T-cell (primary cell): ENCODE measurements at regions not wholly inside any gene's neighbourhood (a gene's known extent, or its start where the extent isn't known, plus 50 kb on each side); places are given as distances from the start of the nearest gene placed in this dataset.

Source experiments
- ATAC-seq, 4 experiments: fragments of 200-7000 bp in 3 of 4; fragments of 150-1000 bp in 1 of 4; cut with Tn5 transposase; replicated peaks in 1 of 4; 1 replicate in 3 of 4; 2 replicates in 1 of 4; pipeline ENCODE4 v1.10.0; 2021; ENCODE audit warnings: moderate library complexity in 3 of 4, mild to moderate bottlenecking in 2 of 4, moderate number of reproducible peaks in 1 of 4
- CTCF ChIA-PET, 2 donors: fragments of 300-600 bp; sonication (Branson Sonifier 250); formaldehyde crosslinking; loops; one replicate each; lab custom pipeline; 2022; ENCODE audit warnings: antibody characterized with exemption in 2 of 2; lab: Charles Lee
- POLR2A ChIA-PET, 2 donors: fragments of 300-600 bp; sonication (Branson Sonifier 250); formaldehyde crosslinking; loops; one replicate each; lab custom pipeline; 2022; ENCODE audit warnings: antibody characterized with exemption in 2 of 2; lab: Charles Lee
- DNase-seq, 35 experiments: peaks; one replicate each; pipeline versions ENCODE4 v3.0.0 to v3.0.0-alpha.2; 2013 to 2023
- H3K27ac ChIP-seq: one replicate; pipeline ENCODE4 v1.5.1; 2013; ENCODE audit warnings: low read length
- H3K27me3 ChIP-seq, 2 experiments: replicated peaks in 1 of 2; 1 replicate in 1 of 2; 2 replicates in 1 of 2; pipeline versions ENCODE4 v1.6.1 to v1.7.0; 2013; ENCODE audit warnings: low read length in 1 of 2, mixed read lengths in 1 of 2; ENCODE audit not compliant: control insufficient read depth in 2 of 2, insufficient read depth in 2 of 2; ENCODE audit errors: extremely low read depth in 1 of 2
- H3K36me3 ChIP-seq, 2 donors: 1 replicate in 1 of 2; 2 replicates in 1 of 2; pipeline versions ENCODE4 v1.6.1 to v1.7.0; 2013; ENCODE audit warnings: low read length in 1 of 2; ENCODE audit not compliant: control insufficient read depth in 2 of 2, insufficient read depth in 1 of 2; ENCODE audit errors: extremely low read depth in 1 of 2
- H3K4me1 ChIP-seq, 2 experiments: 1 replicate in 1 of 2; 2 replicates in 1 of 2; pipeline versions ENCODE4 v1.6.1 to v1.7.0; 2013; ENCODE audit warnings: low read length in 2 of 2, mixed read lengths in 1 of 2; ENCODE audit not compliant: insufficient read depth in 2 of 2, control insufficient read depth in 1 of 2; ENCODE audit errors: extremely low read depth in 1 of 2
- H3K4me3 ChIP-seq, 2 donors: 1 replicate in 1 of 2; 2 replicates in 1 of 2; pipeline versions ENCODE4 v1.5.1 to v1.7.0; 2013; ENCODE audit warnings: mild to moderate bottlenecking in 2 of 2, low read length in 1 of 2, moderate library complexity in 1 of 2; ENCODE audit not compliant: control insufficient read depth in 1 of 2; ENCODE audit errors: extremely low read depth in 1 of 2
- H3K9me3 ChIP-seq: 2 replicates; pipeline ENCODE4 v1.7.0; 2013
- H3K27ac Mint-ChIP-seq, 2 donors: one replicate each; pipeline ENCODE4 v1.8.0; 2020 to 2021; ENCODE audit warnings: mild to moderate bottlenecking in 2 of 2, mixed read lengths in 2 of 2
- H3K27me3 Mint-ChIP-seq, 2 donors: one replicate each; pipeline ENCODE4 v1.8.0; 2021 to 2022; ENCODE audit warnings: mixed read lengths in 2 of 2
- H3K36me3 Mint-ChIP-seq: one replicate; pipeline ENCODE4 v1.8.0; 2021; ENCODE audit warnings: mixed read lengths
- H3K4me1 Mint-ChIP-seq, 3 donors: one replicate each; pipeline ENCODE4 v1.8.0; 2020 to 2022; ENCODE audit warnings: mixed read lengths in 3 of 3, mild to moderate bottlenecking in 1 of 3
- H3K4me3 Mint-ChIP-seq, 3 donors: one replicate each; pipeline ENCODE4 v1.8.0; 2020 to 2022; ENCODE audit warnings: mild to moderate bottlenecking in 3 of 3, mixed read lengths in 3 of 3, moderate library complexity in 3 of 3
- H3K9me3 Mint-ChIP-seq, 3 donors: one replicate each; pipeline ENCODE4 v1.8.0; 2020 to 2022; ENCODE audit warnings: mixed read lengths in 3 of 3
- WGBS: methylation state at CpG from one replicate; pipeline ENCODE4 v1.1.5; 2013; ENCODE audit warnings: missing lambda C conversion rate; ENCODE audit not compliant: insufficient coverage; 5-methylcytosine and 5-hydroxymethylcytosine counted together

- Mint-ChIP-seq H3K4me3 (no peak overlapping the region), H3K4me1 (no peaks in the 10 kb centered on the region), H3K9me3 (peaks cover 0 to 4% (median 0%) of the 10 kb centered on the region in 3 donors), H3K36me3 (no peaks in the 10 kb centered on the region), H3K27ac (no peak overlapping the region), H3K27me3 (peaks cover 3 to 17% of the 10 kb centered on the region in 2 donors)
- Histone ChIP-seq H3K4me1 (no peaks in the 10 kb centered on the region), H3K27ac (no peak overlapping the region), H3K27me3 (peaks cover 0 to 3% of the 10 kb centered on the region in 2 experiments), H3K9me3 (no peaks in the 10 kb centered on the region), H3K36me3 (no peaks in the 10 kb centered on the region), H3K4me3 (no peak overlapping the region)
- ChIA-PET CTCF (no interaction called here), POLR2A (no interaction called here)
- 100% methylated on average over 3 of the region's 7 CpGs for WGBS
- no peak for ATAC-seq
- DNase-seq, result no peak
These were observed 398.9 kb upstream of the PLXNA2 start for GRCh38 chr1:208643005-208643597.

- Mint-ChIP-seq H3K9me3 (peaks cover 0 to 4% (median 0%) of the 10 kb centered on the region in 3 donors), H3K4me3 (no peak overlapping the region), H3K4me1 (no peaks in the 10 kb centered on the region), H3K27ac (no peak overlapping the region), H3K27me3 (peaks cover 5 to 30% of the 10 kb centered on the region in 2 donors), H3K36me3 (no peaks in the 10 kb centered on the region)
- H3K4me1 ChIP-seq, result no peaks in the 10 kb centered on the region
- WGBS, result no CpG with 5 or more reads among the region's 2 CpGs
- no peak overlapping the region for H3K4me3 ChIP-seq
- DNase-seq, result no peak
- H3K36me3 ChIP-seq, result no peaks in the 10 kb centered on the region
- peaks cover 2 to 3% of the 10 kb centered on the region in 2 experiments for H3K27me3 ChIP-seq
- ATAC-seq, result no peak
- ChIA-PET CTCF (no interaction called here), POLR2A (no interaction called here)
- H3K9me3 ChIP-seq, result no peaks in the 10 kb centered on the region
- no peak overlapping the region for H3K27ac ChIP-seq
These were observed 400.4 kb upstream of the PLXNA2 start for GRCh38 chr1:208644401-208645160.

GRCh38 chr1:208646431-208646830 lies 402.2 kb upstream of the PLXNA2 start:
- ChIA-PET POLR2A (no interaction called here), CTCF (no interaction called here)
- no peaks in the 10 kb centered on the region for H3K36me3 ChIP-seq
- H3K36me3 Mint-ChIP-seq, result no peaks in the 10 kb centered on the region
- H3K9me3 Mint-ChIP-seq, result peaks cover 0 to 4% (median 0%) of the 10 kb centered on the region in 3 donors
- H3K4me1 ChIP-seq, result no peaks in the 10 kb centered on the region
- no peak overlapping the region for H3K4me3 Mint-ChIP-seq
- WGBS, result 72% methylated on average over 1 of the region's 2 CpGs
- no peaks in the 10 kb centered on the region for H3K9me3 ChIP-seq
- ATAC-seq (no peak), DNase-seq (no peak)
- no peak overlapping the region for H3K27ac ChIP-seq
- peaks cover 2 to 3% of the 10 kb centered on the region in 2 experiments for H3K27me3 ChIP-seq
- peaks cover 4 to 23% of the 10 kb centered on the region in 2 donors for H3K27me3 Mint-ChIP-seq
- no peak overlapping the region for H3K4me3 ChIP-seq
- no peak overlapping the region for H3K27ac Mint-ChIP-seq
- no peaks in the 10 kb centered on the region for H3K4me1 Mint-ChIP-seq

DNA sequence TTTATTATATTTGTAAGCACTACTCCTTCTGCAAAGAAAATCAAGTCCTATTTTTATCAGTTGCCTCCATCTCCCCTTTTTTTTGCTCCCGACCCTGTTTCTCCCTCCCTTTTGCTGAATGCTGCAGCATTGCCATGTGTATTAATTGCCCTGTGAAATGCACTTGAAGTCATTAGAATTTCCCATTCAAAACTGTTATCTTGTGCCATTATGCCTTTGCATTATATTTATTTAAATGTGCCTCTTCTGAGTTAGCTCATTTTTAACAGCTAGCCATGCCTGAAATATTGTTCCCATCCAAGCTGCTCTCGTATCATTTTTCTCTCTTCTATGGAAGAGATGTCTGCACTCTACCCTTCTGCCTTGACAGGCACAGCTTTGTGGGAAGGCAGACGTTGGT lies 404.0 kb upstream of the PLXNA2 start:
- DNase-seq (no peak), ATAC-seq (no peak)
- Histone ChIP-seq H3K27ac (no peak overlapping the region), H3K27me3 (peaks cover 3 to 4% of the 10 kb centered on the region in 2 experiments), H3K4me1 (no peaks in the 10 kb centered on the region), H3K36me3 (no peaks in the 10 kb centered on the region), H3K9me3 (no peaks in the 10 kb centered on the region), H3K4me3 (no peak overlapping the region)
- H3K4me1 Mint-ChIP-seq, result no peaks in the 10 kb centered on the region
- POLR2A ChIA-PET, result no interaction called here
- no peak overlapping the region for H3K4me3 Mint-ChIP-seq
- H3K27me3 Mint-ChIP-seq, result peaks cover 5 to 28% of the 10 kb centered on the region in 2 donors
- H3K36me3 Mint-ChIP-seq, result no peaks in the 10 kb centered on the region
- H3K9me3 Mint-ChIP-seq, result peaks cover 0 to 4% (median 0%) of the 10 kb centered on the region in 3 donors
- CTCF ChIA-PET, result interaction anchor here in 1 of 2 donors (0.7 kb wide), 1 partner anchor 18 kb away, joined by 3 read pairs; no protein-coding TSS in a partner anchor
- 83% methylated on average over 1 of the region's 3 CpGs for WGBS
- no peak overlapping the region for H3K27ac Mint-ChIP-seq

GRCh38 chr1:208652296-208653160 lies 408.3 kb upstream of the PLXNA2 start:
- no peaks in the 10 kb centered on the region for H3K36me3 ChIP-seq
- Mint-ChIP-seq H3K4me1 (no peaks in the 10 kb centered on the region), H3K36me3 (no peaks in the 10 kb centered on the region), H3K27ac (no peak overlapping the region), H3K27me3 (peaks cover 5 to 47% of the 10 kb centered on the region in 2 donors), H3K4me3 (no peak overlapping the region), H3K9me3 (no peaks in the 10 kb centered on the region)
- ChIA-PET CTCF (interaction anchor here (0.6 to 1.0 kb wide), 5 partner anchors 9 to 855 kb away, joined by 3 to 4 read pairs (median 3); no protein-coding TSS in a partner anchor), POLR2A (no interaction called here)
- ATAC-seq (peak in 1 of 4 experiments; percentile 49), DNase-seq (peak in 12 of 35 experiments; percentile 0 to 36 (median 2))
- H3K4me1 ChIP-seq, result no peaks in the 10 kb centered on the region
- no CpG with 5 or more reads among the region's 8 CpGs for WGBS
- H3K27ac ChIP-seq, result no peak overlapping the region
- no peaks in the 10 kb centered on the region for H3K9me3 ChIP-seq
- H3K4me3 ChIP-seq, result no peak overlapping the region
- peaks cover 0 to 4% of the 10 kb centered on the region in 2 experiments for H3K27me3 ChIP-seq

GRCh38 chr1:208653426-208653825 lies 409.2 kb upstream of the PLXNA2 start:
- H3K4me1 ChIP-seq, result no peaks in the 10 kb centered on the region
- no peak overlapping the region for H3K4me3 ChIP-seq
- no peaks in the 10 kb centered on the region for H3K36me3 ChIP-seq
- no peaks in the 10 kb centered on the region for H3K36me3 Mint-ChIP-seq
- CTCF ChIA-PET, result interaction anchor here in 1 of 2 donors (0.6 kb wide), 1 partner anchor 61 kb away, joined by 4 read pairs; no protein-coding TSS in a partner anchor
- no peak overlapping the region for H3K27ac Mint-ChIP-seq
- H3K27ac ChIP-seq, result no peak overlapping the region
- H3K4me1 Mint-ChIP-seq, result no peaks in the 10 kb centered on the region
- no CpG with 5 or more reads among the region's 4 CpGs for WGBS
- peaks cover 5 to 46% of the 10 kb centered on the region in 2 donors for H3K27me3 Mint-ChIP-seq
- no peak for ATAC-seq
- no peaks in the 10 kb centered on the region for H3K9me3 Mint-ChIP-seq
- H3K4me3 Mint-ChIP-seq, result no peak overlapping the region
- H3K27me3 ChIP-seq, result peaks cover 0 to 4% of the 10 kb centered on the region in 2 experiments
- no peak for DNase-seq
- POLR2A ChIA-PET, result no interaction called here
- no peaks in the 10 kb centered on the region for H3K9me3 ChIP-seq
